Gastroesophageal sphincter (tissue), 4 donors: ENCODE measurements at regions not wholly inside any gene's neighbourhood (a gene's known extent, or its start where the extent isn't known, plus 50 kb on each side); places are given as distances from the start of the nearest gene placed in this dataset.

Source experiments
- ATAC-seq: fragments of 150-250 bp; one replicate; pipeline ENCODE4 v1.9.1; 2016; ENCODE audit warnings: mild to moderate bottlenecking, moderate library complexity
- H3K27ac ChIP-seq, 4 donors: fragments of 200-600 bp; sonication (generic) in 3 of 4; 1 replicate in 3 of 4; 2 replicates in 1 of 4; pipeline ENCODE4 v1.5.1; 2016 to 2019
- H3K27me3 ChIP-seq: fragments of 200-600 bp; sonication (generic); one replicate; pipeline ENCODE4 v1.5.1; 2019
- H3K36me3 ChIP-seq, 2 donors: fragments of 200-600 bp; sonication (generic); one replicate each; pipeline ENCODE4 v1.5.1; 2019; ENCODE audit warnings: control low read depth in 1 of 2
- H3K4me1 ChIP-seq, 3 donors: fragments of 200-600 bp; sonication (generic); 1 replicate in 2 of 3; 2 replicates in 1 of 3; pipeline ENCODE4 v1.5.1; 2016 to 2019; ENCODE audit warnings: control low read depth in 2 of 3
- H3K4me3 ChIP-seq, 2 donors: fragments of 200-600 bp; sonication (generic); one replicate each; pipeline ENCODE4 v1.5.1; 2019; ENCODE audit warnings: mild to moderate bottlenecking in 1 of 2, moderate library complexity in 1 of 2
- H3K9me3 ChIP-seq, 3 donors: fragments of 200-600 bp; sonication (generic); one replicate each; pipeline ENCODE4 v1.5.1; 2017 to 2019; ENCODE audit warnings: control low read depth in 2 of 3
- CTCF ChIP-seq, 4 experiments: fragments of 200-600 bp in 2 of 4; fragments of 450-650 bp in 2 of 4; sonication (generic) in 1 of 4; IDR thresholded peaks; one replicate each; pipeline ENCODE4 v1.5.1; 2017 to 2019; ENCODE audit warnings: antibody characterized with exemption in 4 of 4, mild to moderate bottlenecking in 2 of 4, moderate library complexity in 2 of 4
- EP300 ChIP-seq: sonication (generic); formaldehyde crosslinking; IDR thresholded peaks from one replicate; pipeline ENCODE4 v1.6.1; 2017; ENCODE audit warnings: antibody characterized with exemption, mild to moderate bottlenecking
- POLR2A ChIP-seq, 2 donors: fragments of 450-650 bp; IDR thresholded peaks; one replicate each; pipeline ENCODE4 v1.6.1; 2017; ENCODE audit warnings: antibody characterized with exemption in 2 of 2, mild to moderate bottlenecking in 2 of 2, moderate library complexity in 1 of 2
- POLR2AphosphoS5 ChIP-seq: sonication (generic); formaldehyde crosslinking; IDR thresholded peaks from one replicate; pipeline ENCODE4 v1.6.1; 2017; ENCODE audit warnings: antibody characterized with exemption
- WGBS, 2 donors: methylation state at CpG; one replicate each; pipeline ENCODE4 v1.1.5; 2018; ENCODE audit warnings: low coverage in 1 of 2; 5-methylcytosine and 5-hydroxymethylcytosine counted together

DNA sequence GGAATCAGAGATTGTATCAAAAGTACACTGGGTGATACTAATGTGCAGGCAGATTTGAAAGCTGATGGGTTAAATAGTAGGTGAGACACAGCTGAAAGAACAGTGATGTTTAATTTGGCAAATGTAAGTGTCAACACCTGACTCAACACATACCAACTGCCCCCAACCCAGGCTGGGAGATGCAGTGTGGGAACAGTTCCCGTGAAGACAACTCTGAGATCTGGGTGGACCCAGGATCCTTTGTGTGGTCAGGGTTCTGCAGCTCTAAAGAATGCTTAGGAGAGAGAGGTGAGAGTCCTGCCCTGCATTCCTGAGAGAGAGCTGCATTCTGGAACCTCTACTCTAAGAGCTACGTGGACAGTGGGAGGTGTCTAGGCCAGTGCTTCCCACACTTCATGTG lies 479.7 kb downstream of the RPS24 start:
- Histone ChIP-seq H3K36me3 (no peaks in the 10 kb centered on the region), H3K4me1 (peaks cover 9 to 98% (median 47%) of the 10 kb centered on the region in 3 donors), H3K27ac (peak overlapping the region in 3 of 4 donors; percentile 65 to 84 (median 78)), H3K27me3 (no peaks in the 10 kb centered on the region), H3K9me3 (no peaks in the 10 kb centered on the region), H3K4me3 (no peak overlapping the region)
- no peak for ATAC-seq
- TF ChIP-seq EP300: no peak
- no peak for TF ChIP-seq POLR2A (IDR thresholded peaks at IDR 0.05)
- no peak for TF ChIP-seq CTCF (IDR thresholded peaks at IDR 0.05)
- no peak for TF ChIP-seq POLR2AphosphoS5
- 43 to 45% methylated on average over 2 of the region's 2 CpGs for WGBS, 2 donors

GRCh38 chr10:78513986-78514385 lies 480.3 kb downstream of the RPS24 start:
- Histone ChIP-seq H3K27ac (peak overlapping the region in 3 of 4 donors; percentile 65 to 84 (median 78)), H3K36me3 (no peaks in the 10 kb centered on the region), H3K9me3 (no peaks in the 10 kb centered on the region), H3K4me3 (no peak overlapping the region), H3K27me3 (no peaks in the 10 kb centered on the region), H3K4me1 (peaks cover 9 to 92% (median 40%) of the 10 kb centered on the region in 3 donors)
- 100% methylated on average over 2 of the region's 3 CpGs; no CpG with 5 or more reads in 1 of the 2 donors for WGBS, 2 donors
- ATAC-seq: no peak
- TF ChIP-seq POLR2AphosphoS5: no peak
- TF ChIP-seq CTCF (IDR thresholded peaks at IDR 0.05): no peak
- TF ChIP-seq POLR2A (IDR thresholded peaks at IDR 0.05): no peak
- no peak for TF ChIP-seq EP300

GRCh38 chr10:78514459-78514858 lies 480.8 kb downstream of the RPS24 start:
- ATAC-seq: no peak
- TF ChIP-seq EP300: no peak
- TF ChIP-seq POLR2AphosphoS5: no peak
- no peak for TF ChIP-seq CTCF (IDR thresholded peaks at IDR 0.05)
- TF ChIP-seq POLR2A (IDR thresholded peaks at IDR 0.05): no peak
- WGBS, 2 donors: 93 to 100% methylated on average over 1 to 2 of the region's 4 CpGs
- H3K27me3 ChIP-seq: no peaks in the 10 kb centered on the region
- H3K36me3 ChIP-seq: no peaks in the 10 kb centered on the region
- no peaks in the 10 kb centered on the region for H3K9me3 ChIP-seq
- H3K4me3 ChIP-seq: no peak overlapping the region
- H3K4me1 ChIP-seq: peaks cover 9 to 87% (median 38%) of the 10 kb centered on the region in 3 donors
- H3K27ac ChIP-seq: peak overlapping the region; percentile 0 to 84 (median 72)

DNA sequence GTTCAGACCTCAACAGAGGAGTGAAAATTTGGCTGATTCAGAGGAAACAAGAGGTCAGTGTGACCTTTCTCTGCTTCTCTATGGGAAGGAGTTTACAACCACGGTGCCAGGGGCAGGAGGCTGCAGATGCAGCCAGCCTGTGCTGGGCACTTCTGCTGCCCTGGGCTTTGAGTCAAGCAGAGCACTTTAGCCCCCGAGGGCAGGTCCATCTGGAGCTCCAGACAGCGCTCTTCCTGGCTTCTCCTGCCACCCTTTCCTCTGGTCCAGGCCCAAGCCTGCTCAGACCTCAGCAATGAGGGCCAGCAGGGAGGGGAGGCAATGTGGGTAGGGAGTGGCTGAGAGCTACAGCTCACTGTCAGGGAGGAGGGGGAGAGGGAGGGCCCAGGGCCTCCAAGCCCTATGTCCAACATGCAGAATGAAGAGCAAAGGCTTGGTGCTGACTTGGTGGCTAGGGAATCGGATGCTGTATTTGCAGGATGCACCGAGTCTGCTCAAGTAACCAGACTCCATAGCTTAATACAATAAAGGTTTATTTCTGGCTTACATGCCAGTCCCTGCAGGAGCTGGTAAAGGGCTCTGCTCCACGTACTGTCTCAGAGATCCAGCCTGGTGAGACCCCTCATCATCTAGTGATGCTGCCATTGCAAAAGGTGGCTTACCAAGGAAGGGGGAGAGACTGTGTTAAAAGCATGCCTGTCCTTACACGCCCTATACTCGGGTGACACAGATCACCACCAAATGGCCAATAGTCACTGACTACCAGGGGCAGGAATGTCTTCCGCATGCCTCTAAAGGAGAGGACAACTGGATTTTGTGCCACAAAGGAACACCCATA lies 481.6 kb downstream of the RPS24 start:
- TF ChIP-seq CTCF (IDR thresholded peaks at IDR 0.05) (no peak), POLR2A (IDR thresholded peaks at IDR 0.05) (no peak), POLR2AphosphoS5 (peak; percentile 61), EP300 (no peak)
- Histone ChIP-seq H3K4me1 (peaks cover 9 to 79% (median 37%) of the 10 kb centered on the region in 3 donors), H3K9me3 (no peaks in the 10 kb centered on the region), H3K27me3 (no peaks in the 10 kb centered on the region), H3K4me3 (no peak overlapping the region), H3K27ac (peak overlapping the region; percentile 61 to 84 (median 72)), H3K36me3 (no peaks in the 10 kb centered on the region)
- ATAC-seq: peak; percentile 21
- whole genome bisulfite sequencing, 2 donors: 100% methylated on average over 1 to 3 of the region's 9 CpGs

DNA sequence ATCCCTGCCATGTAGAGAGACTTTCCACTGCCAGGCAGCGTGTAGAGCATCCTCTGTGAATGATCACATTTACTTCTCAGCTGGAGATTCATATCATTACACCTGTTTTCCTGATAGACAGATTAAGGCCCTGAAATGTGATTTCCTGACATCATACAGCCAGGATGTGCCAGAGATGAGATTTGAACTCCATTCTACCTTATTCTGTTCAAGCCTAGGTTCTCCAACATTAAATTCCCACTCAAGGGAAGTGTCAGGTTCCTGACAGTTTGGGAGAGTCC lies 482.1 kb downstream of the RPS24 start:
- H3K27ac ChIP-seq: peak overlapping the region; percentile 61 to 84 (median 72)
- TF ChIP-seq POLR2A (IDR thresholded peaks at IDR 0.05) (no peak), POLR2AphosphoS5 (no peak), EP300 (no peak), CTCF (IDR thresholded peaks at IDR 0.05) (no peak)
- no peaks in the 10 kb centered on the region for H3K9me3 ChIP-seq
- H3K36me3 ChIP-seq: no peaks in the 10 kb centered on the region
- no peak overlapping the region for H3K4me3 ChIP-seq
- 90% methylated on average over 1 of the region's 1 CpG; no CpG with 5 or more reads in 1 of the 2 donors for WGBS, 2 donors
- no peak for ATAC-seq
- H3K4me1 ChIP-seq: peaks cover 9 to 79% (median 31%) of the 10 kb centered on the region in 3 donors
- no peaks in the 10 kb centered on the region for H3K27me3 ChIP-seq
